ENCODE measurements at regions not wholly inside any gene's neighbourhood (a gene's known extent, or its start where the extent isn't known, plus 50 kb on each side); places are given as distances from the start of the nearest gene placed in this dataset.

GRCh38 chr10:113379091-113379490 is 173.8 kb upstream of the HABP2 start:
- DNase-seq (no peak), ATAC-seq (no peak)
- H3K4me3 ChIP-seq = no peak overlapping the region
- H3K27me3 ChIP-seq (ENCODE audit: low read depth) = no peaks in the 10 kb centered on the region
- H3K4me1 ChIP-seq = peaks cover 21% of the 10 kb centered on the region
- H3K27ac ChIP-seq = no peak overlapping the region
- intact Hi-C loops (cut with DNase I) = no loop called here
- no peak for TF ChIP-seq CTCF (IDR thresholded peaks at IDR 0.05)
- H3K36me3 ChIP-seq = no peaks in the 10 kb centered on the region
- H3K9me3 ChIP-seq = no peaks in the 10 kb centered on the region

GRCh38 chr10:113381416-113381815 is 171.4 kb upstream of the HABP2 start:
- peaks cover 34% of the 10 kb centered on the region for H3K4me1 ChIP-seq
- no peaks in the 10 kb centered on the region for H3K27me3 ChIP-seq (ENCODE audit: low read depth)
- no peak for ATAC-seq
- no peak for TF ChIP-seq CTCF (IDR thresholded peaks at IDR 0.05)
- DNase-seq = no peak
- peak overlapping the region; percentile 80 for H3K27ac ChIP-seq
- H3K9me3 ChIP-seq = no peaks in the 10 kb centered on the region
- H3K4me3 ChIP-seq = no peak overlapping the region
- intact Hi-C loops (cut with DNase I) = no loop called here
- H3K36me3 ChIP-seq = no peaks in the 10 kb centered on the region

GRCh38 chr10:113381981-113382509 is 170.8 kb upstream of the HABP2 start:
- H3K4me3 ChIP-seq = peak overlapping the region; percentile 44
- DNase-seq (no peak), ATAC-seq (peak; percentile 44 to 48)
- peaks cover 34% of the 10 kb centered on the region for H3K4me1 ChIP-seq
- intact Hi-C loops (cut with DNase I) = no loop called here
- no peak for TF ChIP-seq CTCF (IDR thresholded peaks at IDR 0.05)
- H3K9me3 ChIP-seq = no peaks in the 10 kb centered on the region
- no peaks in the 10 kb centered on the region for H3K27me3 ChIP-seq (ENCODE audit: low read depth)
- no peaks in the 10 kb centered on the region for H3K36me3 ChIP-seq
- peak overlapping the region; percentile 80 for H3K27ac ChIP-seq

- Histone ChIP-seq H3K9me3 (no peaks in the 10 kb centered on the region), H3K36me3 (no peaks in the 10 kb centered on the region), H3K4me3 (peak overlapping the region; percentile 44), H3K27me3 (ENCODE audit: low read depth) (no peaks in the 10 kb centered on the region), H3K27ac (peak overlapping the region; percentile 80), H3K4me1 (peaks cover 34% of the 10 kb centered on the region)
- intact Hi-C loops (cut with DNase I) = no loop called here
- no peak for TF ChIP-seq CTCF (IDR thresholded peaks at IDR 0.05)
- DNase-seq = no peak
- ATAC-seq = no peak
Measured at GRCh38 chr10:113382691-113383090, 170.2 kb upstream of the HABP2 start.

- no peak overlapping the region for H3K4me3 ChIP-seq
- peaks cover 34% of the 10 kb centered on the region for H3K4me1 ChIP-seq
- intact Hi-C loops (cut with DNase I) = no loop called here
- H3K27ac ChIP-seq = no peak overlapping the region
- no peak for TF ChIP-seq CTCF (IDR thresholded peaks at IDR 0.05)
- DNase-seq (no peak), ATAC-seq (no peak)
- H3K36me3 ChIP-seq = no peaks in the 10 kb centered on the region
- H3K9me3 ChIP-seq = no peaks in the 10 kb centered on the region
- H3K27me3 ChIP-seq (ENCODE audit: low read depth) = no peaks in the 10 kb centered on the region
Measured at GRCh38 chr10:113384181-113384580, 168.7 kb upstream of the HABP2 start.
